OCI-LY7 (cell line): ENCODE measurements at regions not wholly inside any gene's neighbourhood (a gene's known extent, or its start where the extent isn't known, plus 50 kb on each side); places are given as distances from the start of the nearest gene placed in this dataset.

Source experiments
- BruUV-seq: library from RNA; stranded (reverse); fragments of 400-500 nt; replicated peaks from 2 replicates; lab custom pipeline; 2021; lab: Mats Ljungman, UMichigan
- CTCF ChIA-PET: fragments of 300-600 bp; sonication (Branson Sonifier 250); formaldehyde crosslinking; loops from one replicate; lab custom pipeline; 2022; ENCODE audit warnings: antibody characterized with exemption; ENCODE audit not compliant: unreplicated experiment; lab: Charles Lee
- POLR2A ChIA-PET: fragments of 300-600 bp; sonication (Branson Sonifier 250); formaldehyde crosslinking; loops from one replicate; lab custom pipeline; 2022; ENCODE audit warnings: antibody characterized with exemption; lab: Charles Lee
- DNase-seq: peaks from one replicate; pipeline ENCODE4 v3.0.0-alpha.2; 2015; ENCODE audit warnings: low spot score
- H2AFZ ChIP-seq: fragments of 200-600 bp; sonication (generic), shearing (Covaris generic); 2 replicates; pipeline ENCODE4 v1.6.1; 2014; ENCODE audit warnings: mild to moderate bottlenecking, antibody characterized with exemption, low read length, moderate library complexity
- H3K27ac ChIP-seq: fragments of 200-600 bp; sonication (generic); 2 replicates; pipeline ENCODE4 v1.5.1; 2014; ENCODE audit warnings: mixed run types, low read depth, mild to moderate bottlenecking, moderate library complexity, low read length, inconsistent platforms; ENCODE audit not compliant: poor library complexity, severe bottlenecking
- H3K36me3 ChIP-seq: fragments of 200-600 bp; sonication (generic); 2 replicates; pipeline ENCODE4 v1.6.1; 2014; ENCODE audit warnings: mild to moderate bottlenecking, antibody characterized with exemption, low read length, moderate library complexity, mixed read lengths; ENCODE audit not compliant: insufficient read depth
- H3K4me1 ChIP-seq: fragments of 200-600 bp; sonication (generic); 2 replicates; pipeline ENCODE4 v1.5.1; 2014; ENCODE audit warnings: mild to moderate bottlenecking, low read length; ENCODE audit not compliant: insufficient read depth, poor library complexity, severe bottlenecking
- H3K4me2 ChIP-seq: fragments of 200-600 bp; sonication (generic); 2 replicates; pipeline ENCODE4 v1.6.1; 2014; ENCODE audit warnings: mild to moderate bottlenecking, low read length
- H3K4me3 ChIP-seq: fragments of 200-600 bp; sonication (generic); 2 replicates; pipeline ENCODE4 v1.5.1; 2014; ENCODE audit warnings: mild to moderate bottlenecking, low read depth, low read length; ENCODE audit not compliant: poor library complexity, severe bottlenecking
- H3K79me2 ChIP-seq: fragments of 200-600 bp; sonication (generic); 2 replicates; pipeline ENCODE4 v1.6.1; 2016; ENCODE audit warnings: low read depth, mild to moderate bottlenecking, low read length, moderate library complexity, mixed read lengths; ENCODE audit not compliant: insufficient read depth
- H3K9me2 ChIP-seq: fragments of 200-600 bp; sonication (generic); 2 replicates; pipeline ENCODE4 v1.6.1; 2016; ENCODE audit warnings: mild to moderate bottlenecking, low read length, mixed read lengths; ENCODE audit not compliant: insufficient read depth
- H3K9me3 ChIP-seq: fragments of 200-600 bp; sonication (generic); 2 replicates; pipeline ENCODE4 v1.6.1; 2014; ENCODE audit warnings: mild to moderate bottlenecking, mixed run types, low read length, mixed read lengths
- H4K20me1 ChIP-seq: fragments of 200-600 bp; sonication (generic); 2 replicates; pipeline ENCODE4 v1.6.1; 2014; ENCODE audit warnings: mild to moderate bottlenecking, antibody characterized with exemption, low read length, moderate library complexity, mixed read lengths; ENCODE audit not compliant: insufficient read depth
- CTCF ChIP-seq: fragments of 200-600 bp; sonication (generic); conservative IDR thresholded peaks from 2 replicates; pipeline ENCODE4 v1.5.1; 2014; ENCODE audit warnings: mild to moderate bottlenecking, antibody characterized with exemption, low read length, moderate library complexity, mixed read lengths
- EZH2phosphoT487 ChIP-seq: fragments of 200-600 bp; sonication (generic); IDR thresholded peaks from 2 replicates; pipeline ENCODE4 v1.6.1; 2018; ENCODE audit warnings: low read depth, borderline replicate concordance, mild to moderate bottlenecking, mixed run types, antibody characterized with exemption, low read length, moderate library complexity, mixed read lengths
- intact Hi-C: fragments of 100-400 bp; cut with micrococcal nuclease; formaldehyde crosslinking; loops from one replicate; pipeline ENCODE4 v1.10.0; 2022; ENCODE audit not compliant: unreplicated experiment

DNA sequence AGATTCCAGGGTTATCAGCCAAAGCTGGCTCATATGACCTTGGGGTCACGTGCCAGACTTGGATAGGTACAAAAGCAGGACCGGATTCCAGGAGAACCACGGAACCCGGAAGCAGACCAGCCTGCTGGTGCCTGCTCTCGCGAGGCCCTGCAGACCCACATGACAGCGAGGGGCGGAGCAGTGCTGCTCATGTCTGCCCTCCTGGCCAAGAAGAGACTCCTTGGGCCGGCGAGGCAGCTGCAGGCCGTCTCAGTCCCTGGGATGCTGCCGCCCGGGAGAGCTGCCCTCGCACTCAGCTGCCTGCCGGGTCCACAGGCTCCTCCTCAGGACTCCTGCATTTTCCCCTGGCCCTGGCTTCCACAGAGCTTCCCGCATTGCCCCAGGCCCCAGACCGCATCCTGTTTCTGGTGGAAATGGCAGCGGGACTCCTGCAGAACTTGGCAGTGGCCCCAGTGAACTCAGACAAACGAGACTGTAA, 739.5 kb downstream of the SOCS6 start:
- TF ChIP-seq EZH2phosphoT487, result no peak
- TF ChIP-seq CTCF, result no peak
- no peaks in the 10 kb centered on the region for H3K9me2 ChIP-seq
- no peaks in the 10 kb centered on the region for H3K4me1 ChIP-seq
- no peak overlapping the region for H3K4me2 ChIP-seq
- no TSS peak for BruUV-seq
- intact Hi-C loops, result no loop called here
- ChIA-PET POLR2A (no interaction called here), CTCF (no interaction called here)
- H3K9me3 ChIP-seq, result no peaks in the 10 kb centered on the region
- no peak overlapping the region for H2AFZ ChIP-seq
- H3K4me3 ChIP-seq, result no peak overlapping the region
- no peak for DNase-seq
- no peaks in the 10 kb centered on the region for H4K20me1 ChIP-seq
- no peaks in the 10 kb centered on the region for H3K79me2 ChIP-seq
- H3K36me3 ChIP-seq, result no peaks in the 10 kb centered on the region
- no peak overlapping the region for H3K27ac ChIP-seq

DNA sequence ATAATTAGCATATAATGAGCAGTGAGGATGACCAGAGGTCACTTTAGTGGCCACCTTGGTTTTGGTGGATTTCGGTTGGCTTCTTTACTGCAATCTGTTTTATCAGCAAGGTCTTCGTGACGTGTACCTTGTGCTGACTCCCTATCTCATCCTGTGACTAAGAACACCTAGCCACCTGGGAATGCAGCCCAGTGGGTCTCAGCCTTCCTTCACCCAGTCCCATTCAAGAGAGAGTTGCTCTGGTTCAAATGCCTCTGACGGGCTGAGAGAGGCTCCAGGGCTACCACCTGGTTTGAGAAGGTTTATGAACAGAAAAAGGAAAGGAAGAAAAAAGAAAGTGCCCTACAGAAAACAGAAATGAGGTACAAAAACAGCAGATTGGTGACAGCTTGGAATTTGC, 738.7 kb downstream of the SOCS6 start:
- H3K9me3 ChIP-seq, result no peaks in the 10 kb centered on the region
- no peak overlapping the region for H2AFZ ChIP-seq
- no peak overlapping the region for H3K4me2 ChIP-seq
- H3K36me3 ChIP-seq, result no peaks in the 10 kb centered on the region
- CTCF ChIA-PET, result no interaction called here
- H3K79me2 ChIP-seq, result no peaks in the 10 kb centered on the region
- H3K27ac ChIP-seq, result no peak overlapping the region
- no TSS peak for BruUV-seq
- no peaks in the 10 kb centered on the region for H3K9me2 ChIP-seq
- H4K20me1 ChIP-seq, result no peaks in the 10 kb centered on the region
- no peak for DNase-seq
- no peak for TF ChIP-seq CTCF
- no peak for TF ChIP-seq EZH2phosphoT487
- intact Hi-C loops, result no loop called here
- no peaks in the 10 kb centered on the region for H3K4me1 ChIP-seq
- POLR2A ChIA-PET, result no interaction called here
- H3K4me3 ChIP-seq, result no peak overlapping the region

GRCh38 chr18:71025505-71026225, 736.8 kb downstream of the SOCS6 start:
- Histone ChIP-seq H4K20me1 (no peaks in the 10 kb centered on the region), H3K79me2 (no peaks in the 10 kb centered on the region), H3K27ac (no peak overlapping the region), H2AFZ (no peak overlapping the region), H3K4me2 (no peak overlapping the region), H3K9me3 (no peaks in the 10 kb centered on the region), H3K36me3 (no peaks in the 10 kb centered on the region), H3K4me3 (no peak overlapping the region), H3K9me2 (no peaks in the 10 kb centered on the region), H3K4me1 (no peaks in the 10 kb centered on the region)
- intact Hi-C loops, result no loop called here
- ChIA-PET POLR2A (no interaction called here), CTCF (no interaction called here)
- BruUV-seq, result no TSS peak
- DNase-seq, result no peak
- TF ChIP-seq CTCF (no peak), EZH2phosphoT487 (no peak)
